Right lobe of liver (tissue), 4 donors: ENCODE measurements at regions not wholly inside any gene's neighbourhood (a gene's known extent, or its start where the extent isn't known, plus 50 kb on each side); places are given as distances from the start of the nearest gene placed in this dataset.

Experiments used
- CTCF ChIP-seq, 4 donors: fragments of 200-600 bp in 3 of 4; fragments of 450-650 bp in 1 of 4; IDR thresholded peaks; one replicate each; pipeline versions ENCODE4 v1.5.1 to v1.8.0; 2016 to 2022; ENCODE audit warnings: antibody characterized with exemption in 4 of 4, mild to moderate bottlenecking in 2 of 4
- POLR2A ChIP-seq: fragments of 450-650 bp; IDR thresholded peaks from one replicate; pipeline ENCODE4 v1.6.1; 2017; ENCODE audit warnings: antibody characterized with exemption, mild to moderate bottlenecking
- donor health status: DM: no; HTN: no; CAD: no.
- donor health status: DM: no; HTN: no; CAD: no.
- donor health status: DM: no; HTN: yes; CAD: no.

GRCh38 chr6:54787825-54788224, 58.7 kb upstream of the FAM83B start:
- TF ChIP-seq CTCF (IDR thresholded peaks at IDR 0.05), result no peak
- TF ChIP-seq POLR2A, result no peak
